HL-60 (cell line): ENCODE measurements at regions not wholly inside any gene's neighbourhood (a gene's known extent, or its start where the extent isn't known, plus 50 kb on each side); places are given as distances from the start of the nearest gene placed in this dataset.

Source experiments
- DNase-seq, 2 experiments: peaks; one replicate each; pipeline ENCODE4 v3.0.0-alpha.2; 2010 to 2020; ENCODE audit warnings: low read depth in 1 of 2, low spot score in 1 of 2
- H3K27ac ChIP-seq: fragments of 250-450 bp; sonication (Bioruptor Pico); replicated peaks from 2 replicates; pipeline ENCODE4 v1.5.1; 2020; ENCODE audit warnings: mild to moderate bottlenecking, moderate library complexity
- H3K27me3 ChIP-seq: fragments of 250-450 bp; sonication (Bioruptor Pico); 2 replicates; pipeline ENCODE4 v1.5.1; 2021; ENCODE audit warnings: mild to moderate bottlenecking, moderate library complexity; ENCODE audit not compliant: insufficient read depth, poor library complexity, severe bottlenecking
- H3K4me3 ChIP-seq: replicated peaks from 2 replicates; pipeline ENCODE4 v1.5.1; 2011; ENCODE audit warnings: mild to moderate bottlenecking, control low read depth, low read length; ENCODE audit not compliant: insufficient read depth
- CTCF ChIP-seq: IDR thresholded peaks from one replicate; pipeline ENCODE4 v1.5.1; 2011; ENCODE audit warnings: low read length, control low read depth, inconsistent platforms; ENCODE audit not compliant: insufficient read depth
- GABPA ChIP-seq: IDR thresholded peaks from 2 replicates; pipeline ENCODE4 v1.6.1; 2012; ENCODE audit warnings: low read depth
- POLR2AphosphoS5 ChIP-seq: IDR thresholded peaks from 2 replicates; pipeline ENCODE4 v1.6.1; 2012; ENCODE audit warnings: low read depth
- REST ChIP-seq: IDR thresholded peaks from 2 replicates; pipeline ENCODE4 v1.6.1; 2012; ENCODE audit warnings: low read depth; ENCODE audit not compliant: insufficient replicate concordance
- SPI1 ChIP-seq: IDR thresholded peaks from 2 replicates; pipeline ENCODE4 v1.6.1; 2012; ENCODE audit warnings: low read depth, mild to moderate bottlenecking, borderline replicate concordance

DNA sequence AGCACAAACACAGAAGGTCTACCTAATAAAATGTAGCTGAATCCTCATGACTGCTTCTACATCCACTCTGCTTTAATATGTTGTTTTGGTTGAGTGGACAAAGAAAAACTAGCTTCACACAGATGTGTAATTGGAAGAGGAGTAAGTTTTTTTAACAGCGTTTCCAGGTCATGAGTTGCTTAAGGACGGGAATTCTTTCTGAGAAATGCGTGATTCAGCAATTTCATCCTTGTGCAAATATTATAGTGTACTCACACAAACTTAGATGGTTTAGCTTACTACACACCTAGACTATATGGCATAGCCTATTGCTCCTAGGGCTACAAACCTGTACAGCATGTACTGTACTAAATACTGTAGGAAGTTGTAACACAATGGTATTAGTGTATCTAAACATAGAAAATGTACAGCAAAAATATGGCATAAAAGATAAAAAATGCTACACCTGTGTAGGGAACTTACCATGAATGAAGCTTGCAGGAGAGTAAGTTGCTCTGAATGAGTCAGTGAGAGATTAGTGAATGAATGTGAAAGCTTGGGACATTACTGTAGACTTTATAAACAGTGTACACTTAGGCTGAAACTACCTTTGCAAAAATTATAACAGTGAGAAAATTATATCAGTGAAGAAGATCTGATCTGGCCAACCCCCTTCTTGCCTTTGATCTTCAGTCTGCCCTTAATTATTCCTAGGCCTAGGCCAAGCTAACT is 70.8 kb upstream of the IL15 start:
- H3K27me3 ChIP-seq = no peaks in the 10 kb centered on the region
- no peak overlapping the region for H3K27ac ChIP-seq
- H3K4me3 ChIP-seq = no peak overlapping the region
- no peak for DNase-seq
- no peak for TF ChIP-seq GABPA
- no peak for TF ChIP-seq CTCF
- TF ChIP-seq REST = no peak
- TF ChIP-seq POLR2AphosphoS5 = no peak
- TF ChIP-seq SPI1 = no peak

DNA sequence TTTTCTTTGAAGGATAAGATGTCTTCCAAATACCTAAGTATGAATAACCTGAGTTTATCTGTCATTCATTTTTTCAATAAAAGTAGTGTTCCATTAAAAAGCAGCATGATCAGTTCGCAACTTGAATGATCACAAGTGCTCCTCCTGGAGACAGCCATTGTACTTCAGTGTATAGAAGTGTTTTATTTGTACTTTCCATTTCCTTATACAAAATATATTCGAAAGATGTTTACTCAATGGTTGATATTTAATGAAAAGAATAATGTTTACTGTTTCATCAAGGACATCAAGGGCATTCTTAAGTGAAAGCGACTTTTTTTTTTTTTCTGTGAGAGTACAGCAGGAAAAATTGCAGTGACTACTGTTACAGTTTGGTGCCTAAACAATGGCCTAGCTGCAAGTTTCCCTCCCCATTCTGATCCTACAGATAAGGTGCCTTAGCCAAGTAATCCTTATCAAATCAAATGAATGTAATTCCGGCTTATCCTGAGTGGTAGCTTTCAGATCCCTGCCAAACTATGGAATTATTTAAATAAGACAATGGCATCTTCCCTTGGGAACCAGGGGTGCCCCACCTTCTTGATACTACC is 69.0 kb upstream of the IL15 start:
- H3K27me3 ChIP-seq = no peaks in the 10 kb centered on the region
- H3K27ac ChIP-seq = no peak overlapping the region
- TF ChIP-seq GABPA (no peak), REST (no peak), SPI1 (no peak), POLR2AphosphoS5 (no peak), CTCF (no peak)
- no peak for DNase-seq
- H3K4me3 ChIP-seq = no peak overlapping the region

- H3K27ac ChIP-seq = no peak overlapping the region
- H3K4me3 ChIP-seq = no peak overlapping the region
- DNase-seq = no peak
- TF ChIP-seq CTCF = no peak
- TF ChIP-seq POLR2AphosphoS5 = no peak
- TF ChIP-seq SPI1 = no peak
- TF ChIP-seq GABPA = no peak
- no peak for TF ChIP-seq REST
- H3K27me3 ChIP-seq = no peaks in the 10 kb centered on the region
Observed at GRCh38 chr4:141569141-141569540, 67.2 kb upstream of the IL15 start.
